H9 (cell line): ENCODE measurements at regions not wholly inside any gene's neighbourhood (a gene's known extent, or its start where the extent isn't known, plus 50 kb on each side); places are given as distances from the start of the nearest gene placed in this dataset.

ENCODE experiments used
- DNase-seq: peaks from one replicate; pipeline ENCODE4 v3.0.0-alpha.2; 2017
- H2AFZ ChIP-seq: one replicate; pipeline ENCODE4 v1.6.1; 2013; ENCODE audit warnings: mild to moderate bottlenecking, low read length, control low read depth, moderate library complexity
- H2AK5ac ChIP-seq: 2 replicates; pipeline ENCODE4 v1.6.1; 2013; ENCODE audit warnings: low read length, control low read depth, mixed read lengths; ENCODE audit not compliant: insufficient read length
- H2BK120ac ChIP-seq: one replicate; pipeline ENCODE4 v1.6.1; 2013; ENCODE audit warnings: low read depth, mild to moderate bottlenecking, low read length, control low read depth, inconsistent platforms; ENCODE audit not compliant: poor library complexity, severe bottlenecking
- H2BK12ac ChIP-seq: 2 replicates; pipeline ENCODE4 v1.6.1; 2013; ENCODE audit warnings: low read length, control low read depth, mixed read lengths, low read depth; ENCODE audit not compliant: insufficient read length
- H2BK15ac ChIP-seq: 2 replicates; pipeline ENCODE4 v1.6.1; 2013; ENCODE audit warnings: low read depth, low read length, control low read depth
- H2BK20ac ChIP-seq: one replicate; pipeline ENCODE4 v1.6.1; 2013; ENCODE audit warnings: low read depth, mild to moderate bottlenecking, low read length, control low read depth, inconsistent platforms; ENCODE audit not compliant: poor library complexity, severe bottlenecking
- H2BK5ac ChIP-seq: 2 replicates; pipeline ENCODE4 v1.6.1; 2013; ENCODE audit warnings: low read length, control low read depth, mixed read lengths; ENCODE audit not compliant: insufficient read length
- H3K14ac ChIP-seq: 2 replicates; pipeline ENCODE4 v1.6.1; 2013; ENCODE audit warnings: low read length, control low read depth; ENCODE audit not compliant: insufficient read depth
- H3K18ac ChIP-seq: 2 replicates; pipeline ENCODE4 v1.6.1; 2013; ENCODE audit warnings: low read depth, mild to moderate bottlenecking, mixed read lengths, low read length, control low read depth; ENCODE audit not compliant: insufficient read length
- H3K23ac ChIP-seq: 2 replicates; pipeline ENCODE4 v1.6.1; 2013; ENCODE audit warnings: low read length, control low read depth, mixed read lengths, low read depth; ENCODE audit not compliant: insufficient read length
- H3K23me2 ChIP-seq: 2 replicates; pipeline ENCODE4 v1.6.1; 2013; ENCODE audit warnings: low read depth, mild to moderate bottlenecking, mixed read lengths, low read length, control low read depth; ENCODE audit not compliant: insufficient read length, poor library complexity, severe bottlenecking
- H3K27ac ChIP-seq: 2 replicates; pipeline ENCODE4 v1.5.1; 2013; ENCODE audit warnings: low read length, control low read depth, mixed read lengths, low read depth; ENCODE audit not compliant: insufficient read length
- H3K27me3 ChIP-seq: 2 replicates; pipeline ENCODE4 v1.6.1; 2013; ENCODE audit warnings: low read length, control low read depth, inconsistent platforms; ENCODE audit not compliant: insufficient read depth
- H3K4ac ChIP-seq: 2 replicates; pipeline ENCODE4 v1.6.1; 2013; ENCODE audit warnings: low read depth, mild to moderate bottlenecking, control low read depth, inconsistent platforms, low read length, moderate library complexity
- H3K4me1 ChIP-seq: 2 replicates; pipeline ENCODE4 v1.6.1; 2013; ENCODE audit warnings: low read length, control low read depth, inconsistent platforms; ENCODE audit not compliant: insufficient read depth
- H3K4me2 ChIP-seq: 2 replicates; pipeline ENCODE4 v1.6.1; 2013; ENCODE audit warnings: low read length, control low read depth, mixed read lengths; ENCODE audit not compliant: insufficient read length, insufficient read depth
- H3K56ac ChIP-seq: 2 replicates; pipeline ENCODE4 v1.6.1; 2013; ENCODE audit warnings: low read depth, mild to moderate bottlenecking, mixed read lengths, low read length, control low read depth; ENCODE audit not compliant: insufficient read length
- H3K79me1 ChIP-seq: 2 replicates; pipeline ENCODE4 v1.6.1; 2013; ENCODE audit warnings: low read depth, mild to moderate bottlenecking, moderate library complexity, low read length, control low read depth, inconsistent platforms; ENCODE audit not compliant: insufficient read depth, poor library complexity, severe bottlenecking
- H3K79me2 ChIP-seq: 2 replicates; pipeline ENCODE4 v1.6.1; 2013; ENCODE audit warnings: low read length, control low read depth, inconsistent platforms; ENCODE audit not compliant: insufficient read depth
- H3K9ac ChIP-seq: 2 replicates; pipeline ENCODE4 v1.6.1; 2013; ENCODE audit warnings: low read length, control low read depth, mixed read lengths; ENCODE audit not compliant: insufficient read length; ENCODE audit errors: extremely low read depth
- H3K9me3 ChIP-seq: one replicate; pipeline ENCODE4 v1.6.1; 2013; ENCODE audit warnings: low read depth, low read length, inconsistent platforms; ENCODE audit not compliant: control insufficient read depth
- H3T11ph ChIP-seq: one replicate; pipeline ENCODE4 v1.6.1; 2013; ENCODE audit warnings: mild to moderate bottlenecking, low read length, control low read depth, inconsistent platforms
- H4K20me1 ChIP-seq: one replicate; pipeline ENCODE4 v1.6.1; 2013; ENCODE audit not compliant: control insufficient read depth, insufficient read length, insufficient read depth
- H4K5ac ChIP-seq: 2 replicates; pipeline ENCODE4 v1.6.1; 2013; ENCODE audit warnings: low read depth, mild to moderate bottlenecking, mixed read lengths, low read length, control low read depth; ENCODE audit not compliant: insufficient read length
- H4K8ac ChIP-seq: replicated peaks from 2 replicates; pipeline ENCODE4 v1.6.1; 2013; ENCODE audit warnings: low read length, control low read depth, mixed read lengths, low read depth; ENCODE audit not compliant: insufficient read length
- H4K91ac ChIP-seq: 2 replicates; pipeline ENCODE4 v1.6.1; 2013; ENCODE audit warnings: low read depth, mild to moderate bottlenecking, moderate library complexity, mixed read lengths, low read length, control low read depth; ENCODE audit not compliant: insufficient read length
- H3K27ac Mint-ChIP-seq, 3 experiments: 2 replicates in 2 of 3; 3 replicates in 1 of 3; pipeline ENCODE4 v1.8.0; 2020 to 2021; ENCODE audit warnings: mixed read lengths in 3 of 3, mild to moderate bottlenecking in 1 of 3, moderate library complexity in 1 of 3
- H3K27me3 Mint-ChIP-seq: 2 replicates; pipeline ENCODE4 v1.8.0; 2021; ENCODE audit warnings: low read depth, mild to moderate bottlenecking, moderate library complexity, mixed read lengths
- H3K36me3 Mint-ChIP-seq, 3 experiments: 2 replicates in 2 of 3; 3 replicates in 1 of 3; pipeline ENCODE4 v1.8.0; 2020 to 2021; ENCODE audit warnings: low read depth in 3 of 3, mixed read lengths in 3 of 3; ENCODE audit not compliant: insufficient read depth in 1 of 3
- H3K4me1 Mint-ChIP-seq, 2 experiments: 2 replicates each; pipeline ENCODE4 v1.8.0; 2020; ENCODE audit warnings: mixed read lengths in 2 of 2
- H3K4me3 Mint-ChIP-seq, 2 experiments: 2 replicates in 1 of 2; 3 replicates in 1 of 2; pipeline ENCODE4 v1.8.0; 2020 to 2021; ENCODE audit warnings: mild to moderate bottlenecking in 2 of 2, mixed read lengths in 2 of 2, moderate library complexity in 1 of 2
- H3K9me3 Mint-ChIP-seq, 2 experiments: 2 replicates in 1 of 2; 3 replicates in 1 of 2; pipeline ENCODE4 v1.8.0; 2020; ENCODE audit warnings: mild to moderate bottlenecking in 2 of 2, mixed read lengths in 2 of 2, moderate library complexity in 1 of 2
- WGBS: extraction: QIAGEN DNeasy Blood & Tissue Kit; methylation state at CpG from one replicate; pipeline ENCODE4 v1.1.7; 2013; ENCODE audit warnings: missing lambda C conversion rate, low lambda C conversion rate, mixed read lengths; ENCODE audit not compliant: insufficient read length; ENCODE audit errors: extremely low coverage; 5-methylcytosine and 5-hydroxymethylcytosine counted together
- TF ChIP-seq, protein P1 (sequence below): fragments of 200-600 bp; sonication (generic); conservative IDR thresholded peaks from 3 replicates; pipeline ENCODE4 v1.8.0; 2021; ENCODE audit warnings: antibody characterized with exemption, mild to moderate bottlenecking

DNA sequence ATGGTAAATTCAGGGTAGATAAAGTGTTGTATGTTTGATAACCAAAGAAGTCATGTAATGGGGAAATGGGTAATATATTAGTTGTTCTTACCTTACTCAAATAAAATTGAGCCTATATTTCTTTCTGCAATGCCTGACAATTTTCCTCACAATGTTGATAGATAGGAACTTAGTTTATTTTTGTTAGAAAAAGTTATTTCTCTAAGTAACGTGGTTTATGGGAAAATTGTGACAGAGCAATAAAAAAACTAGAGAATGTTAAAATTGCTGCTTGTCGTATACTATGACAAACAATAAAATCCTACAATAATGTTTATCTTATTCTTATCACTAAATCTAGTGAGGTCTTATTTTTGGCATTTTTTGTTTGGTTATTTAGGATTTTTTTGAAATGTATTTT, 534.1 kb downstream of the TMTC2 start:
- no peak overlapping the region for H2BK5ac ChIP-seq
- Mint-ChIP-seq H3K9me3 (no peaks in the 10 kb centered on the region; a peak in 1 of 5 replicates), H3K27me3 (no peaks in the 10 kb centered on the region; the same call in 1 of the 2 replicates), H3K36me3 (no peaks in the 10 kb centered on the region), H3K4me3 (no peak overlapping the region), H3K4me1 (peaks cover 0 to 5% of the 10 kb centered on the region in 2 experiments; a peak in 1 of 4 replicates), H3K27ac (no peak overlapping the region)
- H3K23me2 ChIP-seq: no peaks in the 10 kb centered on the region
- H4K20me1 ChIP-seq: no peaks in the 10 kb centered on the region
- WGBS: no CpG with 5 or more reads among the region's 2 CpGs
- TF ChIP-seq, protein P1, sequence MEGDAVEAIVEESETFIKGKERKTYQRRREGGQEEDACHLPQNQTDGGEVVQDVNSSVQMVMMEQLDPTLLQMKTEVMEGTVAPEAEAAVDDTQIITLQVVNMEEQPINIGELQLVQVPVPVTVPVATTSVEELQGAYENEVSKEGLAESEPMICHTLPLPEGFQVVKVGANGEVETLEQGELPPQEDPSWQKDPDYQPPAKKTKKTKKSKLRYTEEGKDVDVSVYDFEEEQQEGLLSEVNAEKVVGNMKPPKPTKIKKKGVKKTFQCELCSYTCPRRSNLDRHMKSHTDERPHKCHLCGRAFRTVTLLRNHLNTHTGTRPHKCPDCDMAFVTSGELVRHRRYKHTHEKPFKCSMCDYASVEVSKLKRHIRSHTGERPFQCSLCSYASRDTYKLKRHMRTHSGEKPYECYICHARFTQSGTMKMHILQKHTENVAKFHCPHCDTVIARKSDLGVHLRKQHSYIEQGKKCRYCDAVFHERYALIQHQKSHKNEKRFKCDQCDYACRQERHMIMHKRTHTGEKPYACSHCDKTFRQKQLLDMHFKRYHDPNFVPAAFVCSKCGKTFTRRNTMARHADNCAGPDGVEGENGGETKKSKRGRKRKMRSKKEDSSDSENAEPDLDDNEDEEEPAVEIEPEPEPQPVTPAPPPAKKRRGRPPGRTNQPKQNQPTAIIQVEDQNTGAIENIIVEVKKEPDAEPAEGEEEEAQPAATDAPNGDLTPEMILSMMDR: no peak
- H3K56ac ChIP-seq: no peak overlapping the region
- H4K91ac ChIP-seq: no peak overlapping the region
- H2AFZ ChIP-seq: no peak overlapping the region
- no peak overlapping the region for H3K4me2 ChIP-seq
- no peak overlapping the region for H2BK20ac ChIP-seq
- H3K9me3 ChIP-seq: no peaks in the 10 kb centered on the region
- H2BK15ac ChIP-seq: no peak overlapping the region
- no peak overlapping the region for H2BK12ac ChIP-seq
- no peaks in the 10 kb centered on the region for H3K79me1 ChIP-seq
- no peaks in the 10 kb centered on the region for H3K27me3 ChIP-seq
- H3K4me1 ChIP-seq: no peaks in the 10 kb centered on the region
- H2BK120ac ChIP-seq: no peak overlapping the region
- no peak overlapping the region for H2AK5ac ChIP-seq
- no peak overlapping the region for H3K23ac ChIP-seq
- no peaks in the 10 kb centered on the region for H3K79me2 ChIP-seq
- no peak overlapping the region for H3K27ac ChIP-seq
- H4K5ac ChIP-seq: no peak overlapping the region
- no peak overlapping the region for H3K18ac ChIP-seq
- H3T11ph ChIP-seq: no peak overlapping the region
- no peak overlapping the region for H3K9ac ChIP-seq
- DNase-seq: no peak
- no peak overlapping the region for H3K4ac ChIP-seq
- no peak overlapping the region for H4K8ac ChIP-seq
- H3K14ac ChIP-seq: no peak overlapping the region
